GM21529 (cell line): ENCODE measurements at regions not wholly inside any gene's neighbourhood (a gene's known extent, or its start where the extent isn't known, plus 50 kb on each side); places are given as distances from the start of the nearest gene placed in this dataset.

Source experiments
- ATAC-seq: cut with Tn5 transposase; IDR thresholded peaks from one replicate; pipeline ENCODE4 v1.9.1; 2021; ENCODE audit not compliant: unreplicated experiment

GRCh38 chr16:51815523-51815922, 664.5 kb upstream of the SALL1 start:
- ATAC-seq: no peak

GRCh38 chr16:51814617-51815016, 663.5 kb upstream of the SALL1 start:
- ATAC-seq: no peak

GRCh38 chr16:51813609-51814008, 662.5 kb upstream of the SALL1 start:
- no peak for ATAC-seq

GRCh38 chr16:51812945-51813344, 661.9 kb upstream of the SALL1 start:
- ATAC-seq: no peak

GRCh38 chr16:51807551-51807950, 656.5 kb upstream of the SALL1 start:
- ATAC-seq: no peak

GRCh38 chr16:51801635-51802034, 650.6 kb upstream of the SALL1 start:
- no peak for ATAC-seq

- no peak for ATAC-seq
Measured at GRCh38 chr16:51797669-51798259, 646.7 kb upstream of the SALL1 start.

GRCh38 chr16:51779240-51779639, 628.2 kb upstream of the SALL1 start:
- no peak for ATAC-seq

- ATAC-seq: no peak
Measured at GRCh38 chr16:51773071-51773890, 622.2 kb upstream of the SALL1 start.

- ATAC-seq: no peak
Measured at GRCh38 chr16:51766739-51767138, 615.7 kb upstream of the SALL1 start.

- no peak for ATAC-seq
Measured at GRCh38 chr16:51763072-51763661, 612.1 kb upstream of the SALL1 start.

- ATAC-seq: peak; percentile 94
Measured at GRCh38 chr16:51762081-51762996, 611.3 kb upstream of the SALL1 start.

GRCh38 chr16:51761001-51761400, 609.9 kb upstream of the SALL1 start:
- ATAC-seq: no peak

GRCh38 chr16:51759999-51760398, 608.9 kb upstream of the SALL1 start:
- no peak for ATAC-seq

GRCh38 chr16:51759329-51759728, 608.3 kb upstream of the SALL1 start:
- no peak for ATAC-seq

GRCh38 chr16:51757921-51758479, 606.9 kb upstream of the SALL1 start:
- no peak for ATAC-seq

GRCh38 chr16:51757505-51757904, 606.4 kb upstream of the SALL1 start:
- ATAC-seq: no peak

- no peak for ATAC-seq
Measured at GRCh38 chr16:51757124-51757470, 606.0 kb upstream of the SALL1 start.

GRCh38 chr16:51756447-51757123, 605.5 kb upstream of the SALL1 start:
- no peak for ATAC-seq

- ATAC-seq: no peak
Measured at GRCh38 chr16:51755577-51756355, 604.7 kb upstream of the SALL1 start.
